ENCODE measurements at regions not wholly inside any gene's neighbourhood (a gene's known extent, or its start where the extent isn't known, plus 50 kb on each side); places are given as distances from the start of the nearest gene placed in this dataset.

- TF ChIP-seq CTCF (IDR thresholded peaks at IDR 0.05; ENCODE audit: low read length), result no peak
- no peak for TF ChIP-seq EZH2 (optimal IDR thresholded peaks at IDR 0.05; ENCODE audit: low read depth, low read length)
These were observed 173.8 kb upstream of the TSC22D1 start for GRCh38 chr13:44749906-44750305.
